ENCODE measurements at regions not wholly inside any gene's neighbourhood (a gene's known extent, or its start where the extent isn't known, plus 50 kb on each side); places are given as distances from the start of the nearest gene placed in this dataset.

GRCh38 chr3:176723758-176724393, 473.4 kb downstream of the TBL1XR1 start:
- DNase-seq (ENCODE audit: low read depth, low spot score), result no peak

GRCh38 chr3:176714034-176714433, 483.2 kb downstream of the TBL1XR1 start:
- no peak for DNase-seq (ENCODE audit: low read depth, low spot score)

GRCh38 chr3:176712191-176712590, 485.1 kb downstream of the TBL1XR1 start:
- DNase-seq (ENCODE audit: low read depth, low spot score), result no peak

GRCh38 chr3:176699288-176699687, 498.0 kb downstream of the TBL1XR1 start:
- no peak for DNase-seq (ENCODE audit: low read depth, low spot score)

GRCh38 chr3:176697284-176697889, 499.9 kb downstream of the TBL1XR1 start:
- DNase-seq (ENCODE audit: low read depth, low spot score), result no peak

- DNase-seq (ENCODE audit: low read depth, low spot score), result no peak
These were observed 500.5 kb downstream of the TBL1XR1 start for GRCh38 chr3:176696816-176697215.

GRCh38 chr3:176692966-176693785, 504.1 kb downstream of the TBL1XR1 start:
- no peak for DNase-seq (ENCODE audit: low read depth, low spot score)

GRCh38 chr3:176692199-176692965, 504.9 kb downstream of the TBL1XR1 start:
- no peak for DNase-seq (ENCODE audit: low read depth, low spot score)

GRCh38 chr3:176690083-176690869, 507.0 kb downstream of the TBL1XR1 start:
- no peak for DNase-seq (ENCODE audit: low read depth, low spot score)

- no peak for DNase-seq (ENCODE audit: low read depth, low spot score)
These were observed 509.5 kb downstream of the TBL1XR1 start for GRCh38 chr3:176687754-176688153.

- no peak for DNase-seq (ENCODE audit: low read depth, low spot score)
These were observed 513.9 kb downstream of the TBL1XR1 start for GRCh38 chr3:176683382-176683781.

- peak; percentile 8 for DNase-seq (ENCODE audit: low read depth, low spot score)
These were observed 533.1 kb downstream of the TBL1XR1 start for GRCh38 chr3:176663837-176664831.

GRCh38 chr3:176663387-176663786, 533.9 kb downstream of the TBL1XR1 start:
- DNase-seq (ENCODE audit: low read depth, low spot score), result no peak

- no peak for DNase-seq (ENCODE audit: low read depth, low spot score)
These were observed 535.8 kb downstream of the TBL1XR1 start for GRCh38 chr3:176661432-176661964.

- DNase-seq (ENCODE audit: low read depth, low spot score), result no peak
These were observed 541.7 kb downstream of the TBL1XR1 start for GRCh38 chr3:176655404-176656094.

- DNase-seq (ENCODE audit: low read depth, low spot score), result no peak
These were observed 545.7 kb downstream of the TBL1XR1 start for GRCh38 chr3:176651622-176652021.

- no peak for DNase-seq (ENCODE audit: low read depth, low spot score)
These were observed 546.8 kb downstream of the TBL1XR1 start for GRCh38 chr3:176650478-176650877.

- no peak for DNase-seq (ENCODE audit: low read depth, low spot score)
These were observed 549.3 kb downstream of the TBL1XR1 start for GRCh38 chr3:176647987-176648386.

- no peak for DNase-seq (ENCODE audit: low read depth, low spot score)
These were observed 563.8 kb downstream of the TBL1XR1 start for GRCh38 chr3:176633511-176633910.
